GM12874 (cell line): ENCODE measurements at regions not wholly inside any gene's neighbourhood (a gene's known extent, or its start where the extent isn't known, plus 50 kb on each side); places are given as distances from the start of the nearest gene placed in this dataset.
A peak's percentile ranks its signal among the peaks of the same experiment; 100 is the strongest.

ENCODE experiments used
- TF ChIP-seq, protein P1 (sequence below): IDR thresholded peaks from 2 replicates; pipeline ENCODE4 v1.5.1; 2011; ENCODE audit warnings: low read depth, mild to moderate bottlenecking, control low read depth, low read length, moderate library complexity; ENCODE audit not compliant: insufficient read depth

DNA sequence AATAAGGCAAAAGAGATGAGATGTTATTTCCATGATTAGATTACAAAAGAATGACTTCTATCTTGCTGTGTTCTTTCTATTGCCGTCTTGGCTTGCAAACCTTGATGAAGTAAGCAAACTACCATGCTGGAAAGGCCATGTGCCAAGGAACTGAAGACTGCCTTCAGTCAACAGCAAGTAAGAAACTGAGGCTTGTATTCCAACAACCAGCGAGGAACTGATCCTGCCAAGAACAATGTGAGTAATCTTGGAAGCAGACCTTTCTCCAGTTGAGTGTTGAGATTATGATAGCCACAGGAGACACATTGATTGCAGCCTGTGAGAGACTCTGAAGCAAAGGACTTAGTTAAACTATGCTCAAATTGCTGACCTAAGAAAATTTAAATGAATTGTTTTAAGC, 164.6 kb upstream of the GRM3 start:
- TF ChIP-seq, protein P1, sequence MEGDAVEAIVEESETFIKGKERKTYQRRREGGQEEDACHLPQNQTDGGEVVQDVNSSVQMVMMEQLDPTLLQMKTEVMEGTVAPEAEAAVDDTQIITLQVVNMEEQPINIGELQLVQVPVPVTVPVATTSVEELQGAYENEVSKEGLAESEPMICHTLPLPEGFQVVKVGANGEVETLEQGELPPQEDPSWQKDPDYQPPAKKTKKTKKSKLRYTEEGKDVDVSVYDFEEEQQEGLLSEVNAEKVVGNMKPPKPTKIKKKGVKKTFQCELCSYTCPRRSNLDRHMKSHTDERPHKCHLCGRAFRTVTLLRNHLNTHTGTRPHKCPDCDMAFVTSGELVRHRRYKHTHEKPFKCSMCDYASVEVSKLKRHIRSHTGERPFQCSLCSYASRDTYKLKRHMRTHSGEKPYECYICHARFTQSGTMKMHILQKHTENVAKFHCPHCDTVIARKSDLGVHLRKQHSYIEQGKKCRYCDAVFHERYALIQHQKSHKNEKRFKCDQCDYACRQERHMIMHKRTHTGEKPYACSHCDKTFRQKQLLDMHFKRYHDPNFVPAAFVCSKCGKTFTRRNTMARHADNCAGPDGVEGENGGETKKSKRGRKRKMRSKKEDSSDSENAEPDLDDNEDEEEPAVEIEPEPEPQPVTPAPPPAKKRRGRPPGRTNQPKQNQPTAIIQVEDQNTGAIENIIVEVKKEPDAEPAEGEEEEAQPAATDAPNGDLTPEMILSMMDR: no peak

DNA sequence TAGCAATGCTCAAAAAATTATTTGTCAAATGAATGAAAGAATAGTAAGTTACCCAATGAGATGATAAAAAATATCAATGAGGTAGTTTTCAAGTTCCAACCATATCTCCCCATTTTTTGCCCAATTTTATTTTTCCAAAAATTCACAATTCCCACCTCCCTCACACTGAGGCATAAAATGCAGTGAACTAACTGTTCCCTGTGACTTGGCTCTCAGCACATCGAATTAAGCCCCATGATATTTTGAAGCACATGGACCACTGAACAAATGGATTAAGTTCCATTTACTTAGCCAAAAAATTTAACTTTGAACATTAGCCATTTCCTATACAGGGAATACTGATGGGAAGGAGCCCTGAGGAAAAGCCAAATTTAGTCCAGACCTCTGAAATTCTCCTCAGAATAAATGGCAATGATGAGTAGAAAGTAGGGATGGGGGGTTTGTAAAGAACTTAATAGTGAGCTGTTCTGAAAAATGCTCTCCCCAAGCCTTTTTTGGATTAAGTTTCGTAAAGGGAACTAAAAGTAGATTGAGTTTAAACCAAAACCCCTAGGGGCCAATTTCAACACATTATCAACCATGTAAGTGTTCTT, 166.3 kb upstream of the GRM3 start:
- TF ChIP-seq, protein P1: no peak

- TF ChIP-seq, protein P1: no peak
These were observed 172.9 kb upstream of the GRM3 start for GRCh38 chr7:86470763-86471162.

GRCh38 chr7:86469680-86470295, 173.9 kb upstream of the GRM3 start:
- TF ChIP-seq, protein P1: peak; percentile 76

DNA sequence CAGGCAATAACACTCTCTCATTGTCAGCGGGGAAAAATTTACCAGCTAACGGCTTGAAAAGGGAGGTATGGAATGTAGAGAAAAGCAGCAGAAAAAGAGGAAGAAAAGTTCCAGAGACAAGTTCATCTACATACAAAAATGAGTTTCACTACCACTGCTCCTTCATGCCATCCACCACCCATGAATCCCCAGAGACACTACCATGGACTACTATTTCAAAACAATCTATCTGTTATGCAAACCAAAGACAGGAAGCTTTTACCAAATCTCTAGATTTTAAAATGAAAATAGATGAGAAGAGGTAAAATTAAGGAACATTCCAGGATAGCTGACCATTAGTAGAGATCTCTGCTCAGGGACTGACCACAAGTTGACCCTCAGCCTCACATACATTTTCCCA, 189.0 kb upstream of the GRM3 start:
- TF ChIP-seq, protein P1: no peak

- TF ChIP-seq, protein P1: no peak
These were observed 190.3 kb upstream of the GRM3 start for GRCh38 chr7:86453454-86453853.

DNA sequence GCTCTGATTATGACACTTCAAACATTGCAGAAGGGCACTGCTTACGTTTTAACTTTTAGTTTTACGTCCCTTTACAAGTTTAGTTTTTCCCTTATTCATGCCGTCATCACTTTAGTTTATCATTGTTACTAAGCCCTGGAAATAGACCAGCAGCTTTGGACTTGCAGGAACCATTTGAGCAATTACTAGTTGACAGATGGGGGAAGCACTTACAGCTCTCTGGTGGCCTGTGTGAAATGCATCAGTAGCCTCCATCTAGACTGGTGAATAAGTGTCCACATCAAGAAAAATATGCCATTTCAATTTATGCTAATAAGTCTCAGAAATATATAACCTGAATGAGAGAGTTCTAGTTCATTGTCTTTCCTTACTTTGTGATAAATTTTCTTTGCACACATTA, 194.9 kb upstream of the GRM3 start:
- TF ChIP-seq, protein P1: no peak
